GM19467 (cell line): ENCODE measurements at regions not wholly inside any gene's neighbourhood (a gene's known extent, or its start where the extent isn't known, plus 50 kb on each side); places are given as distances from the start of the nearest gene placed in this dataset.
"Not testable (repeated sequence)": the region's sequence is repeated elsewhere in the genome, so short reads cannot be mapped to it uniquely, and the experiment has no call there.

Experiments
- ATAC-seq: cut with Tn5 transposase; IDR thresholded peaks from one replicate; pipeline ENCODE4 v1.9.1; 2021; ENCODE audit warnings: mild to moderate bottlenecking, moderate library complexity; ENCODE audit not compliant: unreplicated experiment

DNA sequence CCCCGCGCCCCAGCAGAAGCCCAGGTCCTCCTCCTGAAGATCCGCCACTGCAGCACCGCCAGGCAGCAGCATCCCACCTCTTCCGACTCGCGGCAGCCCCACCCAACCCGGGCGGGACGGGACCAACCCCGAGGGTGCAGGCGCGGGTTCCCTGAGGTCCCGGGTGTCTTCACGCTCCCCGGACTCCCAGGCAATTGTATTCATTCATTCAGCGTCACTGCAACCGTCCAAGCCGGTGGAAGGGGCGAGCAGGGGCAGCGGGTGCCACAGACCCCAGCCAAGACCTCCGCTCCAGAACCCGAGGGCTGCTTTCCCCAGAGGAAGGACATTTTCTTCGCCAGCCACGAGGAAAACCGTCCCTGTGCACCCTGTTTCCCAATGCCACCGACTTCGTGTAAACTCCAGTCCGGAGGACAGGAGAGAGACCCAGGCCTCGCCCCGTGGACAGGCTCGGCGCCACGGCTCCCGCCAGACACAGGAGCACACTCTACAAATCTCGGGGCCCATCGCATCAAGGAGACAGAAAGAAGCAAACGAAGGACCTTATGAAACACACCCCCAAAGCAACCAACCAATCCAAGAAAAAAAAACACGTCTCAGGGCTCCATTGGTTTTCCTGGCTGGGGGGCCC, 1471.5 kb downstream of the FOXD4L5 start:
- ATAC-seq, result not testable (repeated sequence)

DNA sequence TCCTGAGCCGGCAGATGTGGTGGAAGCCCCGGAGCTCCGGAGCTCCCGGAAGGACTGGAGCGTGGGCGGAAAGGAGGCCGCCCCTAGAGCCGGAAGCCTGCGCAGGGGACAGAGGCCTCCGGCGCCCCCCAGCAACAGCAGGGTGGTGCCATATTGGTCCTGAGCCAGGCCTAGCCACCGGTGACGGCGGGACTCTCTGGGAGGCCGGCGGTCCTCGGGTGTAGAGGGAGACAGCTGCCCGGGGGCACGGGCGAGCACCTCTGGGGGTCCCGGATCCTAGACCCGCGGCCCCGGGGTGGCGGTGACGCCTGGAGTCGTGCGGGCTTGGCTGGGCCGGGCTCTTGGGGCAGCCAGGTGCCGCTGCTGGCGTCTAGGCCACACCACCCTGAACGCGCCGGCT, 1472.2 kb downstream of the FOXD4L5 start:
- peak; percentile 73 for ATAC-seq

DNA sequence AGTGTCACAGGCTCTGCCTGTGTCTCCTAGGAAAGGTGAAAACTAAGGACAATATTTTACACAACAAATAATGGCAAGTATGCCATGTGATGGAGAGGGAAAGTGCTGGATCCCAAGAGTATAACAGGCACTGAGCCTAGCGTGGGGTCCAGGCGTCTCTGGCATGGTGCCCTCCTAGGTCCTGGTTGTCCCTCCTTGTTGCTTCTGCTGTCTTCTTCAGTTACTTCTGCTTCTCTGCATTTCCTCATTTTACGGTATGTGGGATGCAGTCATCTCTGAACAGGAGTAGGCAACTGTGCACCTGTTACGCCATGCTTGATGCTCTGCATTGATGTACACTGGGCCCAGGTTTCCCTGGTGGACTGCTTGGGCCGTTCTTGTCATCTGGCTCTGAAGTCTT, 1480.8 kb downstream of the FOXD4L5 start:
- not testable (repeated sequence) for ATAC-seq

DNA sequence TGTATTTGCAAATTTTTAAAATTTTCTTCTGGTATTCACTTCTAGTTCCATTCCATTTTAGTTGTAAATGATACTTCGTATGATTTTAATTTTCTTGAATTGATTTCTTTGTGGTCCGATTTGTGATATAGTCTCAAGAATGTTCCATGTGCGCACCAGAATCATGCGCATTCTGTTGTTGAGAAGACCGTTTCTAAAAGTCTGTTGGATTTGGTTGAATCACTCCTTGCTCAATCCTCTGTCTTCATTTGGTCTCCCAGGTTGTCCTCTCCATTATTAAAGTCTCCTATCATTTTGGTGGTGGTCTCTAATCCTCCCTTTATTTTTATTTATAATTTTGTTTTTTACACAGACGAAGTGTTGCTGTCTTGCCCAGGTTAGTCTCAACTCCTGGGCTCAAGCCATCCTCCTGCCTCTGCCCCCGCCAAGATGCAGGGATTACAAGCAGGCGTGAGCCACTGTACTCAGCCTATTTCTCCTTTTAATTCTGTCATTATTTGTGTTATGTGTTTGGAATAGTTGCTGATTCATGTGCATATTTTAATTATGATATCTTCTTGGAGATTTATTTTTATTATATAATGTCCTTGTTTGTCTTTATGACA, 1490.8 kb downstream of the FOXD4L5 start:
- ATAC-seq, result not testable (repeated sequence)

DNA sequence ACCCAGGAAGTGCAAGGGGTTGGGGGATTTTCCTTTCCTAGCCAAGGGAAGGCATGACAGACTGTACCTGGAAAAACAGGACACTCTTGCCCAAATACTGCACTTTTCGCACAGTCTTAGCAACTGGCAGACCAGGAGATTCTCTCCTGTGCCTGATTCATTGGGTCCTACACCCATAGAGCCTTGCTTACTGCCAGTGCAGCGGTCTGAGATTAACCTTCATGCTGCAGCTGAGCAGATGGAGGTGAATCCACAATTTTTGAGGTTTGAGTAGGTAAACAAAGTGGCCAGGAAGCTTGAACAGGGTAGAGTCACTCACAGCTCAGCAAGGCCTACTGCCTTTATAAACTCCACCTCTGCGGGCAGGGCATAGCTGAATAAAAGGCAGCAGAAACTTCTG, 1497.6 kb downstream of the FOXD4L5 start:
- ATAC-seq, result not testable (repeated sequence)

DNA sequence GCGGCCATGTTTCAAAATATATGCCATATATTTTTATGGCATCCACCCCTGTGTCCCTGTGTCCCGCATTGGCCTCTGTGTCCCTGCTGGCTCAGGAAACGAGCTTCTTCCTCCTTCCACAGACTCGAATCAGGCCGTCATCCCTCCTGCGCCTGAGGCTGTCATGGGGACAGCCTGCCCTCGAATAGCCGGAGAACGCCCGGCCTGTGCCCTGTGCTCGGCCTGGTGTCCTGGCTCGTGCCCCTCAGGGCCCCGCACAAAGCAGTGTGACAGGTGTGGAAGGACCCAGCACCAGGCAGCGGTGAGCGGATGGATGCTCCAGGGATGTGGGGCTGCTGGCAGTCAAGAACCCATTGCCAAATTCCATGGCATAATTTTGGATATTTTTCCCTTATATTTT, 1500.0 kb downstream of the FOXD4L5 start:
- ATAC-seq, result not testable (repeated sequence)

DNA sequence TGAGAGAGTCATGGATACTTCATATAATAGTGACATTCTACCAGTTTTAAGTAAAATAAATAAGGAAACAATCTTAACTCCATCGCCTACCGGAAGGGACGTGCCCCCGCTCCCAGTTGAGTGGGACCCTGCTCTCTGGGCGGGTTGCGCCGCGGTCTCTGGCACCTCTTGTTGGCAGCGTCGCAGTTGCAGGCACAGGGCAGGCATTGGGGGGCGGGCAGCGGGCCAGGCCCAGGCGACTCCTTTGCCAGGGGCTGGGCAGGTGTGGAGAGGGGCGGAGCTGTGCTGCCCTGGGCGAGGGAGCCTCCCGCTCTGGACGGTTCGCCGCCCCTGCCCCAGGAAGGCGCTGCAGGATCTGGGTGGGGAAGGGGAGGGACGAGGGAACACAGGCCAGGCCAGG, 1500.6 kb downstream of the FOXD4L5 start:
- ATAC-seq, result not testable (repeated sequence)

DNA sequence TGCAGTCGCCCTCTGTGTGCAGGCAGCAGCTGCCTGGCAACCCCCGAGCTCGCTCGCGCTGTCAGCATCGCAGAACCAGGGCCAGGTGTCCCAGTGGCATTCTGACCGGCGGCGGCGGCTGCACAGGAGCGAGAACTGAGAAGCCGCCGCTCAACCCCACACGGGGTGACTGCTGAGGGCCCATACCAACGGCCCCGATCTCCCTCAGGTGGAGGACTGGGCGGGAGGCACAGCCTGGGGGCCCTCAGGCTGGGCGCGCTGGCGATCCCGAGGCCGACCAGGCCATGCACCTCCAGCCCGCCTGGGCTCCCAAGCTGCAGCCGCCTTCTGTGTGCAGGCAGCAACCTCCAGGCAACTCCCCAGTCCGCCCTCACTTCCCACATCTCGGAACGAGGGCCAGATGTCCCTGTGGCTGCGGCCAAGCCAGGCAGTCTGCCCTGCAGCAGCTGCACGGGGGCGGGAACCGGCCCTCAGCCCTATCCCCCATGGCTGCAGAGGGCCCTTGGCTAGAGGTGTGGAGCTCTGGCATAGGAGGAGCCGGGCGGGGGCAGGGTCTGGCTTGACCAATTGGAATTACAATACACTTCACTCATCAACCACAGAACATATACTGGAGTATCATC, 1503.1 kb downstream of the FOXD4L5 start:
- ATAC-seq, result peak; percentile 25

DNA sequence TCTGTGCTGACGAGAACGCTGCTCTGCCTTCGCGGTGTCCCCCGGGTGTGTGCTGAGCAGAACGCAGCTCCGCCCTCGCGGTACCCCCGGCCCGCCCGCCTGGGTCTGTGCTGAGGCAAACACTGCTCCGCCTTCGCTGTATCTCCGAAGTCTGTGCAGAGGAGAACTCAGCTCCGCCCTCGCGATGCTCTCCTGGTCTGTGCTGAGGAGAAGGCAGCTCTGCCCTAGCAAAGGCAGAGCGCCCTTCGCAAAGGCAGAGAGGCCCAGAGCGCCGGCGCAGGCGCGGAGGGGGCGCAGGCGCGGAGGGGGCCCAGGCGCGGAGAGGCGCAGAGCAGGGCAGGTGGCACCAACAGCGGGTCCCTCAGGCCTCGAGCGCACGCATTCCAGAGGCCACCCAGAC, 1503.6 kb downstream of the FOXD4L5 start:
- peak; percentile 96 for ATAC-seq

DNA sequence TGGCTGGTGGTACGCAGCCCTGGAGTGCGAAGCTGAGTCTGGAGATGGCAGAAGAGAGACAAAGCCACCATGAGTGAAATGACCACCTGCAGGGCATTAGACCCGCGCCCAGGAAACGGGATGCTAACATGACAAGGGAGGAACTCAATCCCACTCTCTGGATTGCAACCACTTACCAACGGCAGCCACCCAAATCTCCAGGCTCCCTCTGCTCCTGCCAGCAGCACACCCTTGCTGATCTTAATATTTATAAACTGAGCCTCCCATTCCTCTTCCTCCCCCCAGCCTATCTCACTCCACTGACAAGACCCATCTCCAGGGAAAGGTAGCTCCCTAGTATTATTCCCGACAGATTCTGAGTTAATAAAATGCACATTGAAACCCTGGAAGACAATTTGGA, 1508.8 kb downstream of the FOXD4L5 start:
- not testable (repeated sequence) for ATAC-seq

DNA sequence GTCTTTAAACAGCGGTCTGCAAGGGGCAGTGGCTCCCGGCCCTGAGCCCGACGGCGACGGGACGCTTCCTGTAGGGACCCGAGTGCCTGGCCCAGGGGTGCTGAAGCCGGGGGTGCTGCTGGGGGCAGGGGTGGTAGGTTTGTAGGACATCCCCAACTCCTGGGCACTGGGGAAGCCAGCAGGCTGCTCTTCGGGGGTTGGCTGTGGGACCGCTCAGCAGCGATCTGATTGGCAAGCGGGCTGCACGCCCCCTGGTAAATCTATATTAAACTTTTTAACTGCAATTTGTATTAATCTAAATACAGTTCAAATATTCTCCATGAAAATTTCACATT, 1510.0 kb downstream of the FOXD4L5 start:
- ATAC-seq, result not testable (repeated sequence)

DNA sequence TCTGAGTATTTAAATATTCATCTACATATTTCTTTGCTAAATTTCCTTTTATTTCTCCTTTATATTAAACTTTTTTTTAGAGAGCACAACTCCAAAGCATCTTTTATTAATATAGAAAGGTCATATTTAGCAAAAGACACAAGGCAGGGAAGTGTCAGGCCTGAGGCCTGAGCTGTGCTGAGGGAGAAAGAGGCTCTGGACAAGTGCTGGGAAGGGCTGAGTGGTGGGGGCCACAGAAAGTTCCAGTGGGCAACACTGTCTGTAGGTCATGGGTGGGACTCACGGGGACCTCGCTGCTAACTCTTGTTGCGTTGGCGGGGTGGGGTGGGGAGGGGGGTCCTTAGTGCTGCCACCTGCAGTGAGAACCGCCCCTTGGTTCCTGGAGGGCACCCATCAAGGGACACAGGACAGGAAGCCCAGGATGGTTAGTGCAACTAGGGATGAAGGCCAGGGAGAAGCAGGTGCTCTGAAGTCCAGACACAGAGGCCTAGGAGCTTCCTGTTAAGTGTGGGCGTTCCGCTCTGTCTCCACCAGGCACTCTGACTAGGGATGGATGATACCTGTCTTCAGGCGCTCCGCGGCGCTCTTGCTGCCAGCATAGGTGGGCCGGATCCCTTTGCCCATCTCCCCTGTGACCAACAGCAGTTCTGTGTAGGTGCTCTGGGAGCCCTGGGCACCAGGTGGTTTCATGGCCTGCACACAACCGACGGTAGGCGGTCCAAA, 1510.5 kb downstream of the FOXD4L5 start:
- not testable (repeated sequence) for ATAC-seq

DNA sequence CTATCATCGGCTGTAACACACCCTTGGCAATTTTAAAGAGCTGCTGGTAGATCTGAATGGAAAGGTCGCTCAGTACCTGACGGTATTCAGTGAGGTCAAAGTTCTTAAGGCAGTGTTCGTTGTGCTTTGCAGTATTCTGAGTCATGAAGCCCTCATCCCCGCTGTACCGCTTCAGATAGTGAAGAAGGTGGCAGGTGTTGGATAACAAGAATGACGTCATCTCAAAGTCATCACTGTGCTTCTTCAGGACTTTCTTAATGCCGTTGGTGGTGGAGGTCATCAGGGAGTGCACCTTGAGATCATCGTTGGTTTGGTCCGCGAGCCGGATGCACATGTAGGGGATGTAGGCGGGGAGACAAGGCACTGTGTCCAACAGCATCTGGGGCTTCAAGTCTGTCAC, 1522.8 kb downstream of the FOXD4L5 start:
- ATAC-seq, result not testable (repeated sequence)

DNA sequence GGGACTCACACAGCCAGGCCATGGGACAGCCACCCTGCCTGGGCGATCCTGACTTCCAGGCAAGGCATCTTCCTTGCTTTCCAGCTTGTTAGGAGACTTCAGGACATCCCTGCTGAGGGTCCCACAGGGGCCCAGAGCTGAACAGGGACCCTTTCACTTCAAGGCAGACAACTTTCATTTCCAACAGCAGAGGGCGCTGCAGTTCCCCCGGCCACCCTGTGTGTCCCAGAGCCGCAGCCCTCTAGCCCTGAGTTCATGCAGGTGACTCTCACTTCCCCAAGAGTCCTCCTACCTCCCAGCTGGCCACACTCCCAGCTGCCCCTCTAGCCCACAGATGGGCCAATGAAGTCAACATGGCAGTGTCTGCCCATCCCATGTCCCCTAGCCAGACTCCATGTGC, 1556.0 kb downstream of the FOXD4L5 start:
- not testable (repeated sequence) for ATAC-seq

DNA sequence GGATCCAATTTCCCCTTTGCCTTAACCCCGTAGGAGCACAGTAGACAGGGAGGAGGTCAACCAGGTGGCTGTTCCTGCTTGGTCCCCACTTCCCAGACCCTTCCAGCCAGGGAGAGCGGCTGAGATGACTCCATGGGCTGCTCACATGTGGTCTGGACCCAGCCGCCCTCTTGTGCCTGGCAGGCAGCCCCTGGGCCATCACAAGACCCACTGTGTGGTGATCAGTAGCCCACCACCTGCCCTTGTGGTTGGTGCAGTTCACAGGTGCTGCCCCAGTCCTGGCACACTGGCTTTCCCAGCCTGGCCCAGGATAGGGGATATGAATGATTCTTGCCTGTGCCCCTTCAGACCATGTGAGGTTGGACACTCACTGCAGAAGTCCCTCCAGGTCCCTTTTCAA, 1556.7 kb downstream of the FOXD4L5 start:
- ATAC-seq, result no peak

DNA sequence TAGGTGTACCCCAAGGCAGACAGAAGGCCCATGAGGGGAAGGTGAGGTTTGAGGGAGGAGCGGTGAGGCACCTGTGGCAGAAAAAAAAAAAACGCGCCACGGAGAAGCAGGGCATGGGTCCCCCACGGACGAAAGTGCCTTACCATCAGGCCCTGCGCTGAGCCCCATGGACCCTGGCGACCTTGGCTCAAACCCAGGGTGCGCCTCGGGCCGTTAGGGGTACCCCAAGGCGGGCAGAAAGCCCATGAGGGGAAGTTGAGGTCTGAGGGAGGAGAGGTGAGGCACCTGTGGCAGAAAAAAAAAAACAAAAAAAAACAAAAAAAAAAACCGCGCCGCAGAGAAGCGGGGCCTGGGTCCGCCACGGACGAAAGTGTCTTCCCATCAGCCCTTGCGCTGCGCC, 1576.7 kb downstream of the FOXD4L5 start:
- ATAC-seq, result not testable (repeated sequence)

DNA sequence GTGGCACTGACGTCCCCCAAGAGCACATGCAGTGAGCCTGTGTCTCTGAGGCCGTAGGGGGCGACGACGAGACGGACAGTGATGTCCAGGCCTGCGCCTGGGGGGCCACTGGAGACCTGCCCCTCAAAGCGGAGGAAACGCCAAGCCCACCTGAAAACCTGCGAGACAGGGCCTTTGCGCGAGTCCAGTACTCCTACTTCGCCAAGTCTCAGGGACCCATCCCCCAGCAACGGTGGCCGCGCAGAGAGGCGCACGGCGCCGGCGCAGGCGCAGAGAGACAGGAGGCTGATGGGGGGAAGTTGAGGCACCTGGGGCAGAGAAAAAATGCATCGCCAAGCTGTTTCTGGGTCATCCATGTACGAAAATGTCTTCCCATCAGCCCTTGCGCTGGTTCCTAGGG, 1580.6 kb downstream of the FOXD4L5 start:
- not testable (repeated sequence) for ATAC-seq

DNA sequence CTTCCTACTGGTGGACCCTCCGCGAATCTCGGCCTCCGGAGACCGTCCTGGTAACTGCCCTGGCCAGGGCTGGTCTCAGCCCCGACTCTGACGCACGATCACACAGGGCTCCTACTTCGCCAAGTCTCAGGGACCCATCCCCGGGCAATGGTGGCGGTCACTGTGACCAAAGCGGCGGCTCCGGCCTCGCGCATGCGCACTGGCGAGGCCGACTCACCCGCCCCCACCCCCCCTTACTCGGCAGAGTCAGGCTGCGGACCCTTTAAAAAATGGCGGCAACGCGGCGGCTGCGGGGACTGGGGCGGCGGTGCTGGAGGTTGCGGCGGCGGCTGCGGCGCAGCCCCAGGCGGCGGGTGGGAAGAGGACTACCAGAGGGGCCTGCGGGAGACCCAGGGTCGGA, 1581.3 kb downstream of the FOXD4L5 start:
- not testable (repeated sequence) for ATAC-seq

DNA sequence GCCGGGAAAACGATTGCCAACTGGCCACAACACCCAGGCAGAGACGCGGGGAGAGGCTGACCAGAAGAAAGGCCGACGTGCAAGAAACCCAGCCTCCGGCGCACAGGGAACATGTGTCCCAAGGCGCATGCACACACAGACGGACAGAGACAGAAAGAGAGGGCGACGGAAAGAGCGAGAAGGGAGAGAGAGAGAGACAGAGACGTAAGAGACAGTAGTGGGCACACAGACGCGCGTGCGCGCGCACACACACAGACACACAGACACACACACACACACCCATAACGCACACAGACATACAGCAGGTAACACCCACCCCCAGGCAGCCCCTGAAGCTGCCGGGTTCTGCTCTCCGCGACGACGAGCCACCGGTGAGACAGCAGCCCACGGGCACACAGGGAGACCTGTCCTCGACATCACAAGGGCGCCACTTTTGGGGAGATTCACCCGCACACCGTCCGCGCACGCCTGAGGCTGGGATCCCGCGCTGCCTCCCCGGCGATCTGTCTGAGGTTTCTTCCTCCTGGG, 1581.8 kb downstream of the FOXD4L5 start:
- ATAC-seq, result not testable (repeated sequence)
